GM23338 (cell line): ENCODE measurements at regions not wholly inside any gene's neighbourhood (a gene's known extent, or its start where the extent isn't known, plus 50 kb on each side); places are given as distances from the start of the nearest gene placed in this dataset.

Source experiments
- CREB1 ChIP-seq: fragments of 250-450 bp; sonication (Bioruptor Pico); IDR thresholded peaks from 2 replicates; pipeline ENCODE4 v1.5.0; 2020; ENCODE audit warnings: low read depth, mild to moderate bottlenecking, moderate library complexity
- CTCF ChIP-seq, 2 experiments: fragments of 200-600 bp in 1 of 2; sonication (generic) in 1 of 2; conservative IDR thresholded peaks; 2 replicates each; pipeline versions ENCODE4 v1.5.1 to v1.6.1; 2016 to 2017; ENCODE audit warnings: antibody characterized with exemption in 2 of 2, low read depth in 2 of 2, mild to moderate bottlenecking in 2 of 2, moderate library complexity in 1 of 2
- EZH2 ChIP-seq: fragments of 200-600 bp; sonication (generic); IDR thresholded peaks from one replicate; pipeline ENCODE4 v1.8.0; 2017; ENCODE audit warnings: antibody characterized with exemption, mild to moderate bottlenecking, low read depth; ENCODE audit not compliant: unreplicated experiment
- EZH2phosphoT487 ChIP-seq: fragments of 200-600 bp; sonication (generic); IDR thresholded peaks from one replicate; pipeline ENCODE4 v1.8.1; 2018; ENCODE audit warnings: antibody characterized with exemption; ENCODE audit not compliant: unreplicated experiment
- NANOG ChIP-seq: IDR thresholded peaks from 2 replicates; pipeline ENCODE4 v1.6.1; 2016; ENCODE audit warnings: antibody characterized with exemption, borderline replicate concordance
- POLR2AphosphoS5 ChIP-seq: IDR thresholded peaks from 2 replicates; pipeline ENCODE4 v1.6.1; 2016; ENCODE audit warnings: antibody characterized with exemption, low read depth
- REST ChIP-seq: IDR thresholded peaks from one replicate; pipeline ENCODE4 v1.6.1; 2018; ENCODE audit warnings: antibody characterized with exemption; ENCODE audit not compliant: unreplicated experiment
- STAT1 ChIP-seq: IDR thresholded peaks from one replicate; pipeline ENCODE4 v1.6.1; 2016; ENCODE audit warnings: antibody characterized with exemption; ENCODE audit not compliant: unreplicated experiment
- ZNF114 ChIP-seq: fragments of 250-450 bp; sonication (Bioruptor Pico); IDR thresholded peaks from 2 replicates; pipeline ENCODE4 v1.5.0; 2020; ENCODE audit warnings: mild to moderate bottlenecking, moderate library complexity
- ZNF331 ChIP-seq: fragments of 250-450 bp; sonication (Bioruptor Pico); IDR thresholded peaks from 2 replicates; pipeline ENCODE4 v1.5.0; 2020; ENCODE audit warnings: low read depth, mild to moderate bottlenecking, moderate library complexity

GRCh38 chr5:153086486-153086885 lies 404.0 kb upstream of the GRIA1 start:
- TF ChIP-seq EZH2phosphoT487 (no peak), CTCF (conservative IDR thresholded peaks at IDR 0.05; ENCODE audit: low read depth in 2 of 2) (no peak), REST (no peak), CREB1 (CRISPR knock-in tag) (no peak), ZNF331 (no peak), EZH2 (no peak), ZNF114 (no peak), STAT1 (no peak), POLR2AphosphoS5 (no peak), NANOG (no peak)
